22Rv1 (cell line): ENCODE measurements at regions not wholly inside any gene's neighbourhood (a gene's known extent, or its start where the extent isn't known, plus 50 kb on each side); places are given as distances from the start of the nearest gene placed in this dataset.

Experiments used
- CTCF ChIP-seq: fragments of 450-650 bp; IDR thresholded peaks from 2 replicates; pipeline ENCODE4 v1.5.1; 2017; ENCODE audit warnings: mild to moderate bottlenecking
- ZFX ChIP-seq: fragments of 450-650 bp; IDR thresholded peaks from 2 replicates; pipeline ENCODE4 v1.6.1; 2017; ENCODE audit warnings: antibody characterized with exemption, borderline replicate concordance

DNA sequence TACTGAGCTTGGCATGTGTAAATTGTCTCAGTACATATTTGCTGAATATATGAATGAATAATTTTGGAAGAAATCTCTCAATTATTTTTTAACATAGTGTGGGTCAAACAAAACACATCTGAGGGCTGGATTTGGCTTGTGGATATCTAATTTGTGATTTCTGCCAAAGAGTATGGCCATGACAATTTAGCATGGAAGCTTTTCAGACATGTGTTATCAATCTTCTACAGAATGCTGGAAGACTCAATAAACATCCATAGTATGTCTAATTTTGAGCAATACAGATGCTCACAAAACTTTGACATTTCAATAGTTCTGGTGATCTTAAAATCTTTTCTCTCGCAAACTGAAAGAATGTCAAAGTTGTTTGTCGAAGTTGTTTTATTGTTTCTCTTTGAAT, 214.1 kb upstream of the ANKH start:
- TF ChIP-seq CTCF (no peak), ZFX (no peak)
